Natural killer cell (primary cell): ENCODE measurements at regions not wholly inside any gene's neighbourhood (a gene's known extent, or its start where the extent isn't known, plus 50 kb on each side); places are given as distances from the start of the nearest gene placed in this dataset.

ENCODE experiments used
- ATAC-seq, 3 donors: fragments of 150-1000 bp in 2 of 3; fragments of 200-7000 bp in 1 of 3; cut with Tn5 transposase; 1 replicate in 1 of 3; 2 replicates in 2 of 3; pipeline ENCODE4 v1.10.0; 2021; ENCODE audit warnings: mild to moderate bottlenecking in 2 of 3, moderate library complexity in 2 of 3
- DNase-seq, 2 donors: peaks; one replicate each; pipeline versions ENCODE4 v3.0.0 to v3.0.0-alpha.2; 2013 to 2021; ENCODE audit warnings: mixed read lengths in 1 of 2
- H3K27ac ChIP-seq: one replicate; pipeline ENCODE4 v1.5.1; 2013; ENCODE audit warnings: mild to moderate bottlenecking, low read length
- H3K27me3 ChIP-seq: one replicate; pipeline ENCODE4 v1.6.1; 2013; ENCODE audit warnings: low read length; ENCODE audit not compliant: control insufficient read depth, insufficient read depth
- H3K36me3 ChIP-seq: one replicate; pipeline ENCODE4 v1.6.1; 2013; ENCODE audit warnings: low read length; ENCODE audit not compliant: control insufficient read depth, insufficient read depth
- H3K4me1 ChIP-seq: one replicate; pipeline ENCODE4 v1.6.1; 2013; ENCODE audit warnings: low read length; ENCODE audit not compliant: control insufficient read depth, insufficient read depth
- H3K4me3 ChIP-seq: one replicate; pipeline ENCODE4 v1.5.1; 2013; ENCODE audit warnings: low read length
- H3K9me3 ChIP-seq: one replicate; pipeline ENCODE4 v1.6.1; 2013; ENCODE audit warnings: low read length; ENCODE audit not compliant: control insufficient read depth, insufficient read depth
- H3K27ac Mint-ChIP-seq, 2 donors: one replicate each; pipeline ENCODE4 v1.8.0; 2022; ENCODE audit warnings: mild to moderate bottlenecking in 2 of 2, mixed read lengths in 2 of 2, moderate library complexity in 1 of 2
- H3K27me3 Mint-ChIP-seq, 2 donors: one replicate each; pipeline ENCODE4 v1.8.0; 2022; ENCODE audit warnings: low read depth in 2 of 2, mixed read lengths in 2 of 2
- H3K36me3 Mint-ChIP-seq: one replicate; pipeline ENCODE4 v1.8.0; 2022; ENCODE audit warnings: mixed read lengths
- H3K4me1 Mint-ChIP-seq, 2 donors: one replicate each; pipeline ENCODE4 v1.8.0; 2022; ENCODE audit warnings: mixed read lengths in 2 of 2
- H3K4me3 Mint-ChIP-seq: one replicate; pipeline ENCODE4 v1.8.0; 2022; ENCODE audit warnings: mild to moderate bottlenecking, moderate library complexity, mixed read lengths
- H3K9me3 Mint-ChIP-seq, 2 donors: one replicate each; pipeline ENCODE4 v1.8.0; 2022; ENCODE audit warnings: mixed read lengths in 2 of 2
- CTCF ChIP-seq: fragments of 200-600 bp; IDR thresholded peaks from one replicate; pipeline ENCODE4 v1.8.0; 2022; ENCODE audit warnings: antibody characterized with exemption
- WGBS: methylation state at CpG from one replicate; pipeline ENCODE4 v1.1.7; 2013; ENCODE audit warnings: missing lambda C conversion rate; ENCODE audit not compliant: insufficient coverage; 5-methylcytosine and 5-hydroxymethylcytosine counted together
- intact Hi-C: fragments of 100-400 bp; cut with micrococcal nuclease; formaldehyde crosslinking; loops from one replicate; pipeline ENCODE4 v1.14.2; 2022

GRCh38 chr20:11540558-11540957, 377.1 kb upstream of the BTBD3 start:
- H3K27me3 Mint-ChIP-seq: no peaks in the 10 kb centered on the region
- intact Hi-C loops: loop anchor here (10.0 kb wide), 1 partner anchor 1566 kb away; no protein-coding TSS in a partner anchor
- Histone ChIP-seq H3K27me3 (no peaks in the 10 kb centered on the region), H3K9me3 (no peaks in the 10 kb centered on the region), H3K4me1 (no peaks in the 10 kb centered on the region), H3K36me3 (no peaks in the 10 kb centered on the region), H3K4me3 (no peak overlapping the region), H3K27ac (no peak overlapping the region)
- no peaks in the 10 kb centered on the region for H3K36me3 Mint-ChIP-seq
- H3K4me1 Mint-ChIP-seq: no peaks in the 10 kb centered on the region
- no peak overlapping the region for H3K4me3 Mint-ChIP-seq
- DNase-seq: no peak
- H3K9me3 Mint-ChIP-seq: no peaks in the 10 kb centered on the region
- WGBS: 74% methylated on average over 3 of the region's 3 CpGs
- no peak for TF ChIP-seq CTCF
- no peak for ATAC-seq
- no peak overlapping the region for H3K27ac Mint-ChIP-seq

GRCh38 chr20:11542645-11543044, 375.0 kb upstream of the BTBD3 start:
- H3K9me3 Mint-ChIP-seq: no peaks in the 10 kb centered on the region

GRCh38 chr20:11544029-11544678, 373.5 kb upstream of the BTBD3 start:
- no peak overlapping the region for H3K4me3 Mint-ChIP-seq
- ATAC-seq: no peak
- H3K36me3 Mint-ChIP-seq: no peaks in the 10 kb centered on the region
- Histone ChIP-seq H3K9me3 (no peaks in the 10 kb centered on the region), H3K4me1 (no peaks in the 10 kb centered on the region), H3K36me3 (no peaks in the 10 kb centered on the region), H3K27ac (no peak overlapping the region), H3K4me3 (no peak overlapping the region), H3K27me3 (no peaks in the 10 kb centered on the region)
- no peaks in the 10 kb centered on the region for H3K27me3 Mint-ChIP-seq
- no peak for TF ChIP-seq CTCF
- peak in 1 of 2 donors; percentile 26 for DNase-seq
- intact Hi-C loops: loop anchor here (10.0 kb wide), 1 partner anchor 1569 kb away; no protein-coding TSS in a partner anchor
- 20% methylated on average over 10 of the region's 10 CpGs for WGBS
- H3K9me3 Mint-ChIP-seq: no peaks in the 10 kb centered on the region
- H3K4me1 Mint-ChIP-seq: no peaks in the 10 kb centered on the region
- H3K27ac Mint-ChIP-seq: no peak overlapping the region

More at GRCh38 chr20:11542645-11543044, 375.0 kb upstream of the BTBD3 start:
- H3K4me1 ChIP-seq: no peaks in the 10 kb centered on the region
- H3K9me3 ChIP-seq: no peaks in the 10 kb centered on the region
- Mint-ChIP-seq H3K27ac (no peak overlapping the region), H3K36me3 (no peaks in the 10 kb centered on the region), H3K4me3 (no peak overlapping the region), H3K27me3 (no peaks in the 10 kb centered on the region), H3K4me1 (no peaks in the 10 kb centered on the region)
- WGBS: no CpG with 5 or more reads among the region's 2 CpGs
- H3K36me3 ChIP-seq: no peaks in the 10 kb centered on the region
- H3K4me3 ChIP-seq: no peak overlapping the region
- ATAC-seq (no peak), DNase-seq (no peak)
- intact Hi-C loops: loop anchor here (10.0 kb wide), 1 partner anchor 1568 kb away; no protein-coding TSS in a partner anchor
- H3K27me3 ChIP-seq: no peaks in the 10 kb centered on the region
- no peak overlapping the region for H3K27ac ChIP-seq
- no peak for TF ChIP-seq CTCF

- H3K27ac ChIP-seq: no peak overlapping the region
- no peak overlapping the region for H3K4me3 ChIP-seq
- no peaks in the 10 kb centered on the region for H3K4me1 Mint-ChIP-seq
- 84% methylated on average over 7 of the region's 7 CpGs for WGBS
- no peaks in the 10 kb centered on the region for H3K27me3 Mint-ChIP-seq
- no peak for TF ChIP-seq CTCF
- no peak overlapping the region for H3K4me3 Mint-ChIP-seq
- H3K36me3 ChIP-seq: no peaks in the 10 kb centered on the region
- H3K27ac Mint-ChIP-seq: no peak overlapping the region
- H3K27me3 ChIP-seq: no peaks in the 10 kb centered on the region
- H3K36me3 Mint-ChIP-seq: no peaks in the 10 kb centered on the region
- ATAC-seq (no peak), DNase-seq (no peak)
- intact Hi-C loops: loop anchor here (10.0 kb wide), 1 partner anchor 1572 kb away; no protein-coding TSS in a partner anchor
- no peaks in the 10 kb centered on the region for H3K9me3 Mint-ChIP-seq
- no peaks in the 10 kb centered on the region for H3K9me3 ChIP-seq
- no peaks in the 10 kb centered on the region for H3K4me1 ChIP-seq
Measured at GRCh38 chr20:11546939-11547338, 370.8 kb upstream of the BTBD3 start.
